ENCODE measurements at regions not wholly inside any gene's neighbourhood (a gene's known extent, or its start where the extent isn't known, plus 50 kb on each side); places are given as distances from the start of the nearest gene placed in this dataset.
"Not testable (repeated sequence)": the region's sequence is repeated elsewhere in the genome, so short reads cannot be mapped to it uniquely, and the experiment has no call there.

- peak; percentile 70 for DNase-seq
Observed at GRCh38 chr1:22320587-22321344, 130.9 kb upstream of the ZBTB40 start.

- no peak for DNase-seq
Observed at GRCh38 chr1:22321917-22322316, 129.7 kb upstream of the ZBTB40 start.

- DNase-seq = no peak
Observed at GRCh38 chr1:22323141-22323845, 128.4 kb upstream of the ZBTB40 start.

GRCh38 chr1:22323846-22324504 lies 127.7 kb upstream of the ZBTB40 start:
- no peak for DNase-seq

- no peak for DNase-seq
Observed at GRCh38 chr1:22325531-22326371, 125.9 kb upstream of the ZBTB40 start.

- no peak for DNase-seq
Observed at GRCh38 chr1:22326372-22326915, 125.2 kb upstream of the ZBTB40 start.

GRCh38 chr1:22326931-22327330 lies 124.7 kb upstream of the ZBTB40 start:
- DNase-seq = no peak

GRCh38 chr1:22327411-22327810 lies 124.2 kb upstream of the ZBTB40 start:
- no peak for DNase-seq

GRCh38 chr1:22328331-22329147 lies 123.1 kb upstream of the ZBTB40 start:
- DNase-seq = no peak

GRCh38 chr1:22329148-22329515 lies 122.5 kb upstream of the ZBTB40 start:
- DNase-seq = no peak

- no peak for DNase-seq
Observed at GRCh38 chr1:22330092-22330759, 121.4 kb upstream of the ZBTB40 start.

GRCh38 chr1:22330760-22331119 lies 120.9 kb upstream of the ZBTB40 start:
- no peak for DNase-seq

GRCh38 chr1:22331618-22332423 lies 119.8 kb upstream of the ZBTB40 start:
- DNase-seq = no peak

- no peak for DNase-seq
Observed at GRCh38 chr1:22332424-22332717, 119.3 kb upstream of the ZBTB40 start.

- DNase-seq = no peak
Observed at GRCh38 chr1:22332795-22333499, 118.7 kb upstream of the ZBTB40 start.

- DNase-seq = no peak
Observed at GRCh38 chr1:22333516-22334121, 118.0 kb upstream of the ZBTB40 start.

- DNase-seq = no peak
Observed at GRCh38 chr1:22334860-22335550, 116.6 kb upstream of the ZBTB40 start.

GRCh38 chr1:22336274-22336673 lies 115.4 kb upstream of the ZBTB40 start:
- DNase-seq = not testable (repeated sequence)

All from NCI-H1436 treated with DMSO at 0.1 percent for 48 hours (cell line).